Loucy (cell line): ENCODE measurements at regions not wholly inside any gene's neighbourhood (a gene's known extent, or its start where the extent isn't known, plus 50 kb on each side); places are given as distances from the start of the nearest gene placed in this dataset.

Experiments used
- EZH2phosphoT487 ChIP-seq: fragments of 200-600 bp; IDR thresholded peaks from 2 replicates; pipeline ENCODE4 v1.6.1; 2018; ENCODE audit warnings: antibody characterized with exemption, mild to moderate bottlenecking, moderate library complexity, borderline replicate concordance
- TF ChIP-seq, protein P1 (sequence below): fragments of 200-600 bp; sonication (generic); conservative IDR thresholded peaks from 2 replicates; pipeline ENCODE4 v1.5.1; 2014; ENCODE audit warnings: mild to moderate bottlenecking, antibody characterized with exemption, low read length

DNA sequence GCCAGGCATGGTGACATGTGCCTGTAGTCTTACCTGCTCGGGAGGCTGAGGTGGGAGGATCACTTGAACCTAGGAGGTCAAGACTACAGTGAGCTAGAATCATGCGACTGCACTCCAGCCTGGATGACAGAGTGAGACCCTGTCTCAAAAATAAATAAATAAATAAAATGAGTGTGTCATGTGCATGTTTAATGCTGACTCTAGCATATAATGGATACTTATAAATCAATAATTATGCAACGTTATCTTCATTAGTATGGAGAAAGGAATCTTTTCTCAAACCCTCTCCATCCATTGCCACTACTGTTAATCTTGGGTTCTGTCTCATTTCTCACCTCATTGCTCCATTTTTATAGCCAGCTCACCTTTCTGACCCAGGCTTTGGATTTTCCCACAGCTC is 189.5 kb upstream of the RPL34 start:
- TF ChIP-seq, protein P1, sequence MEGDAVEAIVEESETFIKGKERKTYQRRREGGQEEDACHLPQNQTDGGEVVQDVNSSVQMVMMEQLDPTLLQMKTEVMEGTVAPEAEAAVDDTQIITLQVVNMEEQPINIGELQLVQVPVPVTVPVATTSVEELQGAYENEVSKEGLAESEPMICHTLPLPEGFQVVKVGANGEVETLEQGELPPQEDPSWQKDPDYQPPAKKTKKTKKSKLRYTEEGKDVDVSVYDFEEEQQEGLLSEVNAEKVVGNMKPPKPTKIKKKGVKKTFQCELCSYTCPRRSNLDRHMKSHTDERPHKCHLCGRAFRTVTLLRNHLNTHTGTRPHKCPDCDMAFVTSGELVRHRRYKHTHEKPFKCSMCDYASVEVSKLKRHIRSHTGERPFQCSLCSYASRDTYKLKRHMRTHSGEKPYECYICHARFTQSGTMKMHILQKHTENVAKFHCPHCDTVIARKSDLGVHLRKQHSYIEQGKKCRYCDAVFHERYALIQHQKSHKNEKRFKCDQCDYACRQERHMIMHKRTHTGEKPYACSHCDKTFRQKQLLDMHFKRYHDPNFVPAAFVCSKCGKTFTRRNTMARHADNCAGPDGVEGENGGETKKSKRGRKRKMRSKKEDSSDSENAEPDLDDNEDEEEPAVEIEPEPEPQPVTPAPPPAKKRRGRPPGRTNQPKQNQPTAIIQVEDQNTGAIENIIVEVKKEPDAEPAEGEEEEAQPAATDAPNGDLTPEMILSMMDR = no peak
- no peak for TF ChIP-seq EZH2phosphoT487
